ENCODE measurements at regions not wholly inside any gene's neighbourhood (a gene's known extent, or its start where the extent isn't known, plus 50 kb on each side); places are given as distances from the start of the nearest gene placed in this dataset.

GRCh38 chr6:158877716-158878115, 58.5 kb upstream of the EZR start:
- Histone ChIP-seq H3K36me3 (replicated peaks) (no peaks in the 10 kb centered on the region), H3K4me3 (ENCODE audit: low read depth, low read length) (no peak overlapping the region), H3K27me3 (replicated peaks) (no peaks in the 10 kb centered on the region), H3K27ac (no peak overlapping the region)
- no peak for DNase-seq
- TF ChIP-seq CTCF (IDR thresholded peaks at IDR 0.05; ENCODE audit: low read depth, low read length, missing control alignments), result no peak
- in situ Hi-C loops (cut with HindIII; ENCODE audit: low pct_ligation_motif_present, low sequenced_read_pairs), result no loop called here

GRCh38 chr6:158876886-158877285, 57.7 kb upstream of the EZR start:
- no peak overlapping the region for H3K27ac ChIP-seq
- no peak for TF ChIP-seq CTCF (IDR thresholded peaks at IDR 0.05; ENCODE audit: low read depth, low read length, missing control alignments)
- H3K36me3 ChIP-seq (replicated peaks), result no peaks in the 10 kb centered on the region
- no peak overlapping the region for H3K4me3 ChIP-seq (ENCODE audit: low read depth, low read length)
- H3K27me3 ChIP-seq (replicated peaks), result no peaks in the 10 kb centered on the region
- in situ Hi-C loops (cut with HindIII; ENCODE audit: low pct_ligation_motif_present, low sequenced_read_pairs), result no loop called here
- no peak for DNase-seq

- TF ChIP-seq CTCF (IDR thresholded peaks at IDR 0.05; ENCODE audit: low read depth, low read length, missing control alignments), result no peak
- Histone ChIP-seq H3K27me3 (replicated peaks) (no peaks in the 10 kb centered on the region), H3K4me3 (ENCODE audit: low read depth, low read length) (no peak overlapping the region), H3K27ac (no peak overlapping the region), H3K36me3 (replicated peaks) (no peaks in the 10 kb centered on the region)
- DNase-seq, result no peak
- in situ Hi-C loops (cut with HindIII; ENCODE audit: low pct_ligation_motif_present, low sequenced_read_pairs), result no loop called here
These were observed 51.4 kb upstream of the EZR start for GRCh38 chr6:158870649-158870957.

GRCh38 chr6:158869826-158870648, 50.9 kb upstream of the EZR start:
- H3K4me3 ChIP-seq (ENCODE audit: low read depth, low read length), result peak overlapping the region; percentile 55
- H3K27ac ChIP-seq, result peak overlapping the region; percentile 77
- H3K36me3 ChIP-seq (replicated peaks), result no peaks in the 10 kb centered on the region
- H3K27me3 ChIP-seq (replicated peaks), result no peaks in the 10 kb centered on the region
- DNase-seq, result peak; percentile 96
- peak; percentile 31 for TF ChIP-seq CTCF (IDR thresholded peaks at IDR 0.05; ENCODE audit: low read depth, low read length, missing control alignments)
- in situ Hi-C loops (cut with HindIII; ENCODE audit: low pct_ligation_motif_present, low sequenced_read_pairs), result no loop called here

- DNase-seq, result peak; percentile 9
- no peak for TF ChIP-seq CTCF (IDR thresholded peaks at IDR 0.05; ENCODE audit: low read depth, low read length, missing control alignments)
- no peaks in the 10 kb centered on the region for H3K27me3 ChIP-seq (replicated peaks)
These were observed 50.0 kb upstream of the EZR start for GRCh38 chr6:158868890-158869825.

More at GRCh38 chr6:158868890-158869825, 50.0 kb upstream of the EZR start:
- Histone ChIP-seq H3K4me3 (ENCODE audit: low read depth, low read length) (peak overlapping the region; percentile 55), H3K27ac (peak overlapping the region; percentile 79), H3K36me3 (replicated peaks) (no peaks in the 10 kb centered on the region)
- in situ Hi-C loops (cut with HindIII; ENCODE audit: low pct_ligation_motif_present, low sequenced_read_pairs), result no loop called here

Measured in brain microvascular endothelial cell (primary cell).